DMS 273 treated with DMSO at 0.1 percent for 48 hours (cell line): ENCODE measurements at regions not wholly inside any gene's neighbourhood (a gene's known extent, or its start where the extent isn't known, plus 50 kb on each side); places are given as distances from the start of the nearest gene placed in this dataset.
A peak's percentile ranks its signal among the peaks of the same experiment; 100 is the strongest.

Experiments used
- DNase-seq: peaks from one replicate; lab custom pipeline; 2025; lab: John Stamatoyannopoulos, UW

- peak; percentile 55 for DNase-seq
These were observed 120.6 kb downstream of the NAV1 start for GRCh38 chr1:201659572-201659971.

- DNase-seq: no peak
These were observed 122.2 kb downstream of the NAV1 start for GRCh38 chr1:201660931-201661822.

GRCh38 chr1:201661823-201662359 is 123.0 kb downstream of the NAV1 start:
- no peak for DNase-seq

GRCh38 chr1:201662646-201663045 is 123.7 kb downstream of the NAV1 start:
- DNase-seq: no peak

GRCh38 chr1:201663491-201664113 is 124.7 kb downstream of the NAV1 start:
- DNase-seq: no peak

GRCh38 chr1:201665036-201665435 is 126.1 kb downstream of the NAV1 start:
- no peak for DNase-seq

GRCh38 chr1:201666102-201666501 is 127.2 kb downstream of the NAV1 start:
- peak; percentile 38 for DNase-seq

- DNase-seq: no peak
These were observed 127.7 kb downstream of the NAV1 start for GRCh38 chr1:201666645-201667044.

- DNase-seq: no peak
These were observed 128.6 kb downstream of the NAV1 start for GRCh38 chr1:201667479-201667878.

GRCh38 chr1:201670517-201670916 is 131.6 kb downstream of the NAV1 start:
- DNase-seq: no peak

- no peak for DNase-seq
These were observed 133.8 kb downstream of the NAV1 start for GRCh38 chr1:201672685-201673084.

GRCh38 chr1:201673093-201673492 is 134.2 kb downstream of the NAV1 start:
- DNase-seq: no peak

- no peak for DNase-seq
These were observed 135.0 kb downstream of the NAV1 start for GRCh38 chr1:201673915-201674314.

- DNase-seq: no peak
These were observed 136.2 kb downstream of the NAV1 start for GRCh38 chr1:201675143-201675542.

GRCh38 chr1:201676197-201676596 is 137.3 kb downstream of the NAV1 start:
- no peak for DNase-seq

- DNase-seq: no peak
These were observed 137.7 kb downstream of the NAV1 start for GRCh38 chr1:201676641-201677040.

- peak; percentile 69 for DNase-seq
These were observed 139.6 kb downstream of the NAV1 start for GRCh38 chr1:201678264-201679101.

GRCh38 chr1:201681375-201681774 is 142.4 kb downstream of the NAV1 start:
- no peak for DNase-seq

GRCh38 chr1:201682964-201683363 is 144.0 kb downstream of the NAV1 start:
- no peak for DNase-seq

- DNase-seq: no peak
These were observed 144.5 kb downstream of the NAV1 start for GRCh38 chr1:201683397-201683796.

GRCh38 chr1:201685485-201685884 is 143.5 kb upstream of the IPO9 start:
- DNase-seq: no peak
